ENCODE measurements at regions not wholly inside any gene's neighbourhood (a gene's known extent, or its start where the extent isn't known, plus 50 kb on each side); places are given as distances from the start of the nearest gene placed in this dataset.

DNA sequence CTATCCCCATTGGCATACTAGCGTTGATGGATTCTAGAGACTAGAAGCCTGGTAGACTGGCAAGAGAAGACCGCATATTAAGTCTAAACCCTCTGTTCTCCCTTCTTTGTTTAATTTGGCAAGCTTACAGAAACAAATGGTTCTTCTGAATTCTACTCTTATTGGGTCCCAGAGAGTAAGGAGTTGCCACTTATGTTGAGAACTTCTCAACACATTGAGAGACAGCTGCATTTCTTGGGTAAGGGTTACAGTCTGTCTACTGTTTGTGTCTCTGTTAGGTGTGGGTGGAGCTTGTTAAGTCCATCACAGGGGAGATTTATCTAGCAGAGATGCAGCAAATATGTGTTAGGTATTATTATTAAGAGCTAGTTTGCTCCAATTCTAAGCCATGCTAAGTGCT lies 435.8 kb upstream of the MEIS1 start:
- no peak overlapping the region for H3K4me3 ChIP-seq (ENCODE audit: insufficient read depth, low read length, poor library complexity, severe bottlenecking)
- H2AFZ ChIP-seq (ENCODE audit: low read depth, low read length, severe bottlenecking), result no peak overlapping the region
- no peaks in the 10 kb centered on the region for H3F3A ChIP-seq (ENCODE audit: insufficient read depth)
- H3K36me3 ChIP-seq (ENCODE audit: low read length), result no peaks in the 10 kb centered on the region
- no peaks in the 10 kb centered on the region for H3K27me3 ChIP-seq (ENCODE audit: low read length)
- H3K4me2 ChIP-seq (ENCODE audit: low read depth, low read length, poor library complexity, severe bottlenecking), result no peak overlapping the region
- no peak overlapping the region for H3K9ac ChIP-seq (ENCODE audit: low read length)
- H3K9me3 ChIP-seq (ENCODE audit: insufficient read depth, low read length), result no peaks in the 10 kb centered on the region
- H4K20me1 ChIP-seq (ENCODE audit: low read depth, low read length), result no peaks in the 10 kb centered on the region
- H3K79me2 ChIP-seq (ENCODE audit: insufficient read depth, low read length), result no peaks in the 10 kb centered on the region
- TF ChIP-seq EZH2phosphoT487 (conservative IDR thresholded peaks at IDR 0.05; ENCODE audit: low read length), result no peak
- TF ChIP-seq, protein P1, sequence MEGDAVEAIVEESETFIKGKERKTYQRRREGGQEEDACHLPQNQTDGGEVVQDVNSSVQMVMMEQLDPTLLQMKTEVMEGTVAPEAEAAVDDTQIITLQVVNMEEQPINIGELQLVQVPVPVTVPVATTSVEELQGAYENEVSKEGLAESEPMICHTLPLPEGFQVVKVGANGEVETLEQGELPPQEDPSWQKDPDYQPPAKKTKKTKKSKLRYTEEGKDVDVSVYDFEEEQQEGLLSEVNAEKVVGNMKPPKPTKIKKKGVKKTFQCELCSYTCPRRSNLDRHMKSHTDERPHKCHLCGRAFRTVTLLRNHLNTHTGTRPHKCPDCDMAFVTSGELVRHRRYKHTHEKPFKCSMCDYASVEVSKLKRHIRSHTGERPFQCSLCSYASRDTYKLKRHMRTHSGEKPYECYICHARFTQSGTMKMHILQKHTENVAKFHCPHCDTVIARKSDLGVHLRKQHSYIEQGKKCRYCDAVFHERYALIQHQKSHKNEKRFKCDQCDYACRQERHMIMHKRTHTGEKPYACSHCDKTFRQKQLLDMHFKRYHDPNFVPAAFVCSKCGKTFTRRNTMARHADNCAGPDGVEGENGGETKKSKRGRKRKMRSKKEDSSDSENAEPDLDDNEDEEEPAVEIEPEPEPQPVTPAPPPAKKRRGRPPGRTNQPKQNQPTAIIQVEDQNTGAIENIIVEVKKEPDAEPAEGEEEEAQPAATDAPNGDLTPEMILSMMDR (IDR thresholded peaks at IDR 0.05; ENCODE audit: insufficient read depth, low read length, poor library complexity, severe bottlenecking), result no peak
- no peaks in the 10 kb centered on the region for H3K9me2 ChIP-seq (replicated peaks; ENCODE audit: insufficient read depth, low read length)
- no peak overlapping the region for H3K27ac ChIP-seq (ENCODE audit: low read depth, low read length)

DNA sequence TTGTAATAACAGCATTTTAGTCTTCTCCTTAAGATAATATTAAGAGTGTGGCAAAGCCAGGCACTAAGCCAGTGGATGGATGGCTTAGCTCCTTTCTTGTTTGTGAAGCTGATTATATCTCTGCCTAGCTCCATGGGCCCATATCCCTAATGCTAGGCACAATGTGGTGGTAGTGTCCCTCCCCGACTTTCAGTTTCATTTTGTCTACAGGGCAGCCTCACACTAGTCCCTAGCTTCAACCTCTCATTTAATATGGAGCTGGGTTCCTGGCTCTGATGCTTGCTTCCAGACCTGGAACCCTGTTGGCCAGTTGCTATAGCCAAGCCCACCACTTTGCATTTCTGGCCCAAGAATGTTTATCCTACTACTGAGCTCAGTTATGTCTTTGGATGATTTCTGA lies 437.0 kb upstream of the MEIS1 start:
- TF ChIP-seq EZH2phosphoT487 (conservative IDR thresholded peaks at IDR 0.05; ENCODE audit: low read length), result no peak
- TF ChIP-seq, protein P1 (IDR thresholded peaks at IDR 0.05; ENCODE audit: insufficient read depth, low read length, poor library complexity, severe bottlenecking), result no peak
- Histone ChIP-seq H3K4me2 (ENCODE audit: low read depth, low read length, poor library complexity, severe bottlenecking) (no peak overlapping the region), H3K27ac (ENCODE audit: low read depth, low read length) (no peak overlapping the region), H3K4me3 (ENCODE audit: insufficient read depth, low read length, poor library complexity, severe bottlenecking) (no peak overlapping the region), H3K79me2 (ENCODE audit: insufficient read depth, low read length) (no peaks in the 10 kb centered on the region), H3F3A (ENCODE audit: insufficient read depth) (no peaks in the 10 kb centered on the region), H3K9me2 (replicated peaks; ENCODE audit: insufficient read depth, low read length) (no peaks in the 10 kb centered on the region), H4K20me1 (ENCODE audit: low read depth, low read length) (no peaks in the 10 kb centered on the region), H3K36me3 (ENCODE audit: low read length) (no peaks in the 10 kb centered on the region), H3K9me3 (ENCODE audit: insufficient read depth, low read length) (no peaks in the 10 kb centered on the region), H2AFZ (ENCODE audit: low read depth, low read length, severe bottlenecking) (no peak overlapping the region), H3K27me3 (ENCODE audit: low read length) (no peaks in the 10 kb centered on the region), H3K9ac (ENCODE audit: low read length) (no peak overlapping the region)

DNA sequence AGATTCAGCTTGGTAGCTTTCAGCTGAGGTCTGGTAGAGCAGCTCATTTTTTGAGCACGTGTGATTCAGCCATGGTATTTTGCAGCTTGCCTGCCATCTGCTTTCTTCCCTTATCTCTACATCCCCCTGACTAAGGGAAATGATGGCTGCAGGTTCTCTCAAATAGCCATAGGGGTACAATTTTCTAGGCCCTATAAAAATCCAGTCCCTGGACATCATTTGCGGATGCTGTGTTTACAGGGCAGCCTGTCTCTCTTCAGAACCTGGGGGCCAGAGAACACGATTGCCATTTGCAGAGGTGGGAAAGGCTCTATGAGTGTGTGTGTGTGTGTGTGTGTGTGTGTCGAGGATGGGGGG lies 442.7 kb upstream of the MEIS1 start:
- Histone ChIP-seq H3F3A (ENCODE audit: insufficient read depth) (no peaks in the 10 kb centered on the region), H2AFZ (ENCODE audit: low read depth, low read length, severe bottlenecking) (no peak overlapping the region), H3K9me2 (replicated peaks; ENCODE audit: insufficient read depth, low read length) (no peaks in the 10 kb centered on the region), H3K36me3 (ENCODE audit: low read length) (no peaks in the 10 kb centered on the region), H3K79me2 (ENCODE audit: insufficient read depth, low read length) (no peaks in the 10 kb centered on the region), H4K20me1 (ENCODE audit: low read depth, low read length) (no peaks in the 10 kb centered on the region), H3K27ac (ENCODE audit: low read depth, low read length) (no peak overlapping the region), H3K4me2 (ENCODE audit: low read depth, low read length, poor library complexity, severe bottlenecking) (no peak overlapping the region), H3K9ac (ENCODE audit: low read length) (no peak overlapping the region), H3K27me3 (ENCODE audit: low read length) (no peaks in the 10 kb centered on the region), H3K9me3 (ENCODE audit: insufficient read depth, low read length) (no peaks in the 10 kb centered on the region), H3K4me3 (ENCODE audit: insufficient read depth, low read length, poor library complexity, severe bottlenecking) (no peak overlapping the region)
- no peak for TF ChIP-seq EZH2phosphoT487 (conservative IDR thresholded peaks at IDR 0.05; ENCODE audit: low read length)
- TF ChIP-seq, protein P1 (IDR thresholded peaks at IDR 0.05; ENCODE audit: insufficient read depth, low read length, poor library complexity, severe bottlenecking), result no peak
